ENCODE measurements at regions not wholly inside any gene's neighbourhood (a gene's known extent, or its start where the extent isn't known, plus 50 kb on each side); places are given as distances from the start of the nearest gene placed in this dataset.

DNA sequence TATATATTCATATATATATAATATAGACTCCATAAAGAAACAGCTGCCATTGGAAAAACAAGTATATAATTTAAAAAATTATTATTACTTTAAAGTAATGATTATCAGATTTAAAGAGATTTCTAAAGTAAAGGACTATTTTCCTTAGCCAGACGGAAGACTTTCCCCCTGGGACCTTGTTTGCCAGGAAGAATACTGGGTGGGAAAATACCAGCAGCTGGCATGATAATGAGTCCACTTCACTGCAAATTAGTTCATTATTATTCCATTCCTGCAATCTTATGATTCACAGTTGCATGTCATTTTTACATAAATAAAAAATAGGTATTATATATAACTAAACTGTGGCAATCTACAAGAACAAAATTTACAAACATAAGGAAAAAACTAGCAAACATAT, 339.8 kb upstream of the CDH7 start:
- no peak for TF ChIP-seq CTCF (conservative IDR thresholded peaks at IDR 0.05)
- Mint-ChIP-seq H3K27me3 (ENCODE audit: insufficient read depth) (no peaks in the 10 kb centered on the region), H3K9me3 (no peaks in the 10 kb centered on the region), H3K27ac (no peak overlapping the region), H3K36me3 (ENCODE audit: low read depth) (no peaks in the 10 kb centered on the region), H3K4me1 (no peaks in the 10 kb centered on the region), H3K4me3 (no peak overlapping the region)
- Histone ChIP-seq H3K27ac (ENCODE audit: low read depth, low read length) (no peak overlapping the region), H3K9me3 (ENCODE audit: control insufficient read depth, low read length) (no peaks in the 10 kb centered on the region), H3K36me3 (ENCODE audit: control insufficient read depth, insufficient read depth, low read length) (no peaks in the 10 kb centered on the region), H3K4me1 (ENCODE audit: control insufficient read depth, insufficient read depth, low read length) (no peaks in the 10 kb centered on the region), H3K27me3 (ENCODE audit: control insufficient read depth, insufficient read depth, low read length, poor library complexity, severe bottlenecking) (no peaks in the 10 kb centered on the region), H3K4me3 (ENCODE audit: low read length) (no peak overlapping the region), H3K9ac (ENCODE audit: extremely low read depth, low read length, poor library complexity, severe bottlenecking) (no peak overlapping the region)
- WGBS, 2 experiments (ENCODE audit: insufficient coverage in 1 of 2, insufficient read length in 1 of 2) = 91% methylated on average over 1 of the region's 1 CpG; no CpG with 5 or more reads in 1 of the 2 experiments
- no peak for DNase-seq

DNA sequence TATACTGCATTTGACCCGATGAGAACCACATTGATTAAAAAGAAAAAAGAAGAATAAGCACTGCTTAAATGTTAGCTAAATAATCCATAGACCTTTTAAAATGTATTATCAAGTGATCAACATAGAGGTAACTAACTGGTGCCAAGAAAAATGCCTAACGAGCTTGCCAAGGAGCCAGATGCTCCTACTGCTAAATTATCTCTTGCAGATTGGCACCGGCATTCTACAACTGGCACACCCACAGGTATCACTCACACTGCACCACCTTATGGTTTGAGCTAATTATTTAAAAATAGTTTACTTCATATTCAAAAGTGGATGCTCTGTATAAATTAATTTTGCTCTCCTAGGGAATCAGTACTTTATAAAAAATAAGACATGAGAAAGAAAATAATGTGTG, 341.6 kb upstream of the CDH7 start:
- Mint-ChIP-seq H3K9me3 (no peaks in the 10 kb centered on the region), H3K36me3 (ENCODE audit: low read depth) (no peaks in the 10 kb centered on the region), H3K4me3 (no peak overlapping the region), H3K4me1 (no peaks in the 10 kb centered on the region), H3K27me3 (ENCODE audit: insufficient read depth) (no peaks in the 10 kb centered on the region), H3K27ac (no peak overlapping the region)
- H3K4me1 ChIP-seq (ENCODE audit: control insufficient read depth, insufficient read depth, low read length) = no peaks in the 10 kb centered on the region
- no peaks in the 10 kb centered on the region for H3K27me3 ChIP-seq (ENCODE audit: control insufficient read depth, insufficient read depth, low read length, poor library complexity, severe bottlenecking)
- no peaks in the 10 kb centered on the region for H3K36me3 ChIP-seq (ENCODE audit: control insufficient read depth, insufficient read depth, low read length)
- TF ChIP-seq CTCF (conservative IDR thresholded peaks at IDR 0.05) = no peak
- H3K4me3 ChIP-seq (ENCODE audit: low read length) = no peak overlapping the region
- DNase-seq = no peak
- H3K27ac ChIP-seq (ENCODE audit: low read depth, low read length) = no peak overlapping the region
- H3K9ac ChIP-seq (ENCODE audit: extremely low read depth, low read length, poor library complexity, severe bottlenecking) = no peak overlapping the region
- WGBS, 2 experiments (ENCODE audit: insufficient coverage in 1 of 2, insufficient read length in 1 of 2) = 96 to 100% methylated on average over 1 to 2 of the region's 3 CpGs
- no peaks in the 10 kb centered on the region for H3K9me3 ChIP-seq (ENCODE audit: control insufficient read depth, low read length)

DNA sequence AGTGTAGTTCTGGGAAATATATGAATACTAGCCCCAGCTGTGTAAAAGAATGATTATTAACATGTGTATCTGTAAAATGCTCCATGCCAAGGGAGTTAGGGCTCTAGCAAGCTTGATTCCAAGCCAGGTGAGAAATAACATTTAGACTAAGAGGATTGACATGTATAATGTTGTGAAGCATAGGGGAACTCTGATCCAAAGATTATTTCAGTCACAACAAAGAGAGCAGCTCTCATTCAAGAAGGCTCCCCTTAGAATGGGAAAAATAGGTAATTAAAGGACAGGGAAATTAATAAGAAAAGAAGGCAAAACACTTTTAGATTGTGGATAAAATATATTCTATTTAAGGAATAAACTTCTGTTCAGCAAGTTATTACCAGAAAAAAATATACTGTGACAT, 347.3 kb upstream of the CDH7 start:
- Mint-ChIP-seq H3K27ac (no peak overlapping the region), H3K4me3 (no peak overlapping the region), H3K27me3 (ENCODE audit: insufficient read depth) (no peaks in the 10 kb centered on the region), H3K9me3 (no peaks in the 10 kb centered on the region), H3K4me1 (no peaks in the 10 kb centered on the region), H3K36me3 (ENCODE audit: low read depth) (no peaks in the 10 kb centered on the region)
- H3K36me3 ChIP-seq (ENCODE audit: control insufficient read depth, insufficient read depth, low read length) = no peaks in the 10 kb centered on the region
- no peak for DNase-seq
- no peak overlapping the region for H3K4me3 ChIP-seq (ENCODE audit: low read length)
- no peak overlapping the region for H3K27ac ChIP-seq (ENCODE audit: low read depth, low read length)
- H3K9me3 ChIP-seq (ENCODE audit: control insufficient read depth, low read length) = no peaks in the 10 kb centered on the region
- TF ChIP-seq CTCF (conservative IDR thresholded peaks at IDR 0.05) = no peak
- no peak overlapping the region for H3K9ac ChIP-seq (ENCODE audit: extremely low read depth, low read length, poor library complexity, severe bottlenecking)
- no peaks in the 10 kb centered on the region for H3K4me1 ChIP-seq (ENCODE audit: control insufficient read depth, insufficient read depth, low read length)
- no peaks in the 10 kb centered on the region for H3K27me3 ChIP-seq (ENCODE audit: control insufficient read depth, insufficient read depth, low read length, poor library complexity, severe bottlenecking)

All from endodermal cell (in vitro differentiated cells).